IMR-90 (cell line): ENCODE measurements at regions not wholly inside any gene's neighbourhood (a gene's known extent, or its start where the extent isn't known, plus 50 kb on each side); places are given as distances from the start of the nearest gene placed in this dataset.

Source experiments
- ATAC-seq: fragments of 200-7000 bp; cut with Tn5 transposase; 2 replicates; pipeline ENCODE4 v1.9.1; 2020; ENCODE audit warnings: low read depth, mild to moderate bottlenecking, moderate library complexity
- BruUV-seq: library from RNA; stranded (reverse); fragments of 400-500 nt; replicated peaks from 2 replicates; lab custom pipeline; 2021; lab: Mats Ljungman, UMichigan
- CTCF ChIA-PET: fragments of 300-600 bp; formaldehyde crosslinking; extraction: SDS; loops from one replicate; lab custom pipeline; 2021; ENCODE audit warnings: antibody characterized with exemption; lab: Yijun Ruan, JAX
- POLR2A ChIA-PET: fragments of 300-600 bp; sonication (Branson Sonifier 250); formaldehyde crosslinking; loops from one replicate; lab custom pipeline; 2022; ENCODE audit warnings: antibody characterized with exemption; ENCODE audit not compliant: unreplicated experiment; lab: Charles Lee
- DNase-seq: peaks from one replicate; pipeline ENCODE4 v3.0.0; 2013
- H2AFZ ChIP-seq: replicated peaks from 2 replicates; pipeline ENCODE3; 2013; ENCODE audit warnings: low read length, mild to moderate bottlenecking; ENCODE audit not compliant: poor library complexity
- H2AK5ac ChIP-seq: 2 replicates; pipeline ENCODE4 v1.6.1; 2013; ENCODE audit warnings: low read depth, low read length, inconsistent platforms
- H2AK9ac ChIP-seq: replicated peaks from 2 replicates; pipeline ENCODE3; 2013; ENCODE audit warnings: mild to moderate bottlenecking, low read depth, low read length, moderate library complexity; ENCODE audit not compliant: poor library complexity
- H2BK120ac ChIP-seq: 2 replicates; pipeline ENCODE4 v1.6.1; 2013; ENCODE audit warnings: low read depth, low read length, inconsistent platforms
- H2BK15ac ChIP-seq: 3 replicates; pipeline ENCODE4 v1.6.1; 2013; ENCODE audit warnings: low read depth, low read length, inconsistent platforms
- H2BK20ac ChIP-seq: 2 replicates; pipeline ENCODE4 v1.6.1; 2013; ENCODE audit warnings: low read depth, mild to moderate bottlenecking, inconsistent platforms, low read length, moderate library complexity
- H2BK5ac ChIP-seq: 2 replicates; pipeline ENCODE4 v1.6.1; 2013; ENCODE audit warnings: mild to moderate bottlenecking, low read depth, low read length, inconsistent platforms; ENCODE audit not compliant: poor library complexity, severe bottlenecking
- H3K14ac ChIP-seq: replicated peaks from 2 replicates; pipeline ENCODE4 v1.6.1; 2013; ENCODE audit warnings: low read depth, low read length, inconsistent platforms
- H3K18ac ChIP-seq: 2 replicates; pipeline ENCODE4 v1.6.1; 2013; ENCODE audit warnings: low read depth, low read length, control low read depth
- H3K23ac ChIP-seq: 2 replicates; pipeline ENCODE4 v1.6.1; 2013; ENCODE audit warnings: low read depth, low read length, inconsistent platforms
- H3K27ac ChIP-seq: 2 replicates; pipeline ENCODE4 v1.5.1; 2013; ENCODE audit warnings: mild to moderate bottlenecking, control low read depth, low read length; ENCODE audit not compliant: insufficient read depth
- H3K27me3 ChIP-seq: 2 replicates; pipeline ENCODE4 v1.6.1; 2013; ENCODE audit warnings: low read length; ENCODE audit not compliant: control insufficient read depth, insufficient read depth
- H3K36me3 ChIP-seq: 2 replicates; pipeline ENCODE4 v1.6.1; 2013; ENCODE audit warnings: low read length, mixed read lengths; ENCODE audit not compliant: control insufficient read depth, insufficient read depth
- H3K4ac ChIP-seq: 2 replicates; pipeline ENCODE4 v1.6.1; 2013; ENCODE audit warnings: low read depth, low read length, inconsistent platforms
- H3K4me1 ChIP-seq: 2 replicates; pipeline ENCODE4 v1.6.1; 2013; ENCODE audit warnings: low read length, mixed read lengths; ENCODE audit not compliant: control insufficient read depth, insufficient read depth
- H3K4me2 ChIP-seq: 2 replicates; pipeline ENCODE4 v1.6.1; 2013; ENCODE audit warnings: low read depth, mild to moderate bottlenecking, control low read depth, low read length, moderate library complexity
- H3K4me3 ChIP-seq: 2 replicates; pipeline ENCODE4 v1.5.1; 2013; ENCODE audit warnings: low read depth, mild to moderate bottlenecking, control low read depth, low read length, moderate library complexity; ENCODE audit not compliant: insufficient read depth
- H3K56ac ChIP-seq: 2 replicates; pipeline ENCODE4 v1.6.1; 2013; ENCODE audit warnings: low read length, inconsistent platforms; ENCODE audit not compliant: insufficient read depth; ENCODE audit errors: extremely low read depth
- H3K79me1 ChIP-seq, 2 experiments: 2 replicates each; pipeline ENCODE4 v1.6.1; 2013; ENCODE audit warnings: low read length in 2 of 2, inconsistent platforms in 1 of 2, low read depth in 1 of 2
- H3K9ac ChIP-seq: 2 replicates; pipeline ENCODE4 v1.6.1; 2013; ENCODE audit warnings: low read depth, low read length, control low read depth
- H3K9me1 ChIP-seq: 2 replicates; pipeline ENCODE4 v1.6.1; 2013; ENCODE audit warnings: low read length, inconsistent platforms; ENCODE audit not compliant: insufficient read depth
- H3K9me3 ChIP-seq: 2 replicates; pipeline ENCODE4 v1.6.1; 2013; ENCODE audit warnings: low read length; ENCODE audit not compliant: control insufficient read depth, insufficient read depth
- H4K20me1 ChIP-seq: 2 replicates; pipeline ENCODE4 v1.6.1; 2013; ENCODE audit warnings: low read length, inconsistent platforms; ENCODE audit not compliant: insufficient read depth
- H4K5ac ChIP-seq: 2 replicates; pipeline ENCODE4 v1.6.1; 2013; ENCODE audit warnings: mild to moderate bottlenecking, low read depth, low read length, control low read depth
- H4K8ac ChIP-seq, 2 experiments: 2 replicates each; pipeline ENCODE4 v1.6.1; 2013; ENCODE audit warnings: low read depth in 2 of 2, low read length in 2 of 2, control low read depth in 1 of 2, inconsistent platforms in 1 of 2
- H4K91ac ChIP-seq: 2 replicates; pipeline ENCODE4 v1.6.1; 2013; ENCODE audit warnings: low read depth, low read length, inconsistent platforms; ENCODE audit not compliant: insufficient read depth
- BHLHE40 ChIP-seq: fragments of 150-350 bp; IDR thresholded peaks from 2 replicates; pipeline ENCODE4 v1.6.1; 2016; ENCODE audit warnings: mild to moderate bottlenecking, low read depth, low read length
- CEBPB ChIP-seq: IDR thresholded peaks from 2 replicates; pipeline ENCODE4 v1.6.1; 2012; ENCODE audit warnings: low read depth, low read length, improper control_type of control experiment
- ELK1 ChIP-seq: fragments of 150-350 bp; IDR thresholded peaks from 2 replicates; pipeline ENCODE4 v1.6.1; 2016; ENCODE audit warnings: low read depth, mild to moderate bottlenecking, low read length, moderate library complexity, borderline replicate concordance
- FOS ChIP-seq: fragments of 150-350 bp; IDR thresholded peaks from 2 replicates; pipeline ENCODE4 v1.6.1; 2016; ENCODE audit warnings: low read depth, low read length
- MAFK ChIP-seq: IDR thresholded peaks from 2 replicates; pipeline ENCODE4 v1.6.1; 2012; ENCODE audit warnings: low read depth, low read length, improper control_type of control experiment
- MXI1 ChIP-seq: IDR thresholded peaks from 2 replicates; pipeline ENCODE4 v1.6.1; 2012; ENCODE audit warnings: low read depth, mild to moderate bottlenecking, low read length, moderate library complexity, borderline replicate concordance
- WGBS, 2 experiments: methylation state at CpG; one replicate each; pipeline versions ENCODE4 v1.1.5 to v1.1.7; 2013; ENCODE audit warnings: missing lambda C conversion rate in 2 of 2; ENCODE audit not compliant: insufficient read length in 1 of 2; ENCODE audit errors: extremely low coverage in 2 of 2; 5-methylcytosine and 5-hydroxymethylcytosine counted together
- dilution Hi-C: fragments of 300-500 bp; cut with HindIII; formaldehyde crosslinking; loops from one replicate; pipeline ENCODE4 v1.14.3; 2018; ENCODE audit warnings: low sequenced_read_pairs; ENCODE audit not compliant: unreplicated experiment
- in situ Hi-C: fragments of 300-500 bp; cut with MboI; formaldehyde crosslinking; loops from 3 replicates; pipeline ENCODE4 v1.14.3; 2019; ENCODE audit warnings: low sequenced_read_pairs, inconsistent platforms, mixed read lengths
- intact Hi-C: fragments of 100-400 bp; cut with micrococcal nuclease; formaldehyde crosslinking; loops from 2 replicates; pipeline ENCODE4 v1.10.0; 2022

DNA sequence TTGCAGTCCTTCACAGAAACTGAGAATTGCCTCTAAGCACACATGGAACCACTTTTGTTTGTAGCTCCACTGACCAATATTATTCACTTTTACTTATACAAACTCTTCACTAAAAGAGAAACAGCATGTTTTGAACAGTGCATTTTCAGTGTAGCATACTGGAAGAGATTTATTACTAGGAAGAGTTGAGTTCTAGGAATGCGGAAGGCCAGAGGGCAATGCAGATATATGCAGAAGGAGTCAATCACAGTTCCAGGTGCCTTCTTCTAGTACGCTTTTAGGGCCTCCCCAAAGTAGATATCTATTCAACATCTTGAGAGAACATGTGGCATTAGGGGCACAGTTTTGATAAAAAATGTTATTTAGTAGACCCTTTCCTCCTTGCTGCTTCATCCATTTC, 1654.0 kb upstream of the ZEB2 start:
- H3K9me3 ChIP-seq: no peaks in the 10 kb centered on the region; the same call in 1 of the 2 replicates
- no peaks in the 10 kb centered on the region for H3K36me3 ChIP-seq
- H2BK20ac ChIP-seq: no peak overlapping the region
- H3K4ac ChIP-seq: no peak overlapping the region
- dilution Hi-C loops (no loop called here), intact Hi-C loops (no loop called here), in situ Hi-C loops (no loop called here)
- H4K5ac ChIP-seq: no peak overlapping the region
- H2AK9ac ChIP-seq: no peak overlapping the region
- no peaks in the 10 kb centered on the region for H3K79me1 ChIP-seq
- H3K9me1 ChIP-seq: no peaks in the 10 kb centered on the region
- H3K56ac ChIP-seq: no peak overlapping the region
- H3K27me3 ChIP-seq: no peaks in the 10 kb centered on the region
- no peak overlapping the region for H3K23ac ChIP-seq
- no peak overlapping the region for H2BK15ac ChIP-seq
- ChIA-PET POLR2A (no interaction called here), CTCF (no interaction called here)
- H2AFZ ChIP-seq: no peak overlapping the region
- no CpG with 5 or more reads among the region's 2 CpGs for WGBS, 2 experiments
- H3K9ac ChIP-seq: no peak overlapping the region
- no peaks in the 10 kb centered on the region for H4K20me1 ChIP-seq
- BruUV-seq: no TSS peak
- H4K8ac ChIP-seq: no peak overlapping the region
- TF ChIP-seq ELK1 (no peak), BHLHE40 (no peak), CEBPB (no peak), MAFK (no peak), FOS (no peak), MXI1 (no peak)
- no peak overlapping the region for H3K27ac ChIP-seq
- H3K4me2 ChIP-seq: no peak overlapping the region
- H4K91ac ChIP-seq: no peak overlapping the region
- no peak overlapping the region for H3K4me3 ChIP-seq
- H3K4me1 ChIP-seq: no peaks in the 10 kb centered on the region
- no peak overlapping the region for H2AK5ac ChIP-seq
- ATAC-seq (no peak), DNase-seq (no peak)
- no peak overlapping the region for H2BK5ac ChIP-seq
- H2BK120ac ChIP-seq: no peak overlapping the region
- H3K14ac ChIP-seq: no peak overlapping the region
- H3K18ac ChIP-seq: no peak overlapping the region
